ENCODE measurements at regions not wholly inside any gene's neighbourhood (a gene's known extent, or its start where the extent isn't known, plus 50 kb on each side); places are given as distances from the start of the nearest gene placed in this dataset.
A peak's percentile ranks its signal among the peaks of the same experiment; 100 is the strongest.

DNA sequence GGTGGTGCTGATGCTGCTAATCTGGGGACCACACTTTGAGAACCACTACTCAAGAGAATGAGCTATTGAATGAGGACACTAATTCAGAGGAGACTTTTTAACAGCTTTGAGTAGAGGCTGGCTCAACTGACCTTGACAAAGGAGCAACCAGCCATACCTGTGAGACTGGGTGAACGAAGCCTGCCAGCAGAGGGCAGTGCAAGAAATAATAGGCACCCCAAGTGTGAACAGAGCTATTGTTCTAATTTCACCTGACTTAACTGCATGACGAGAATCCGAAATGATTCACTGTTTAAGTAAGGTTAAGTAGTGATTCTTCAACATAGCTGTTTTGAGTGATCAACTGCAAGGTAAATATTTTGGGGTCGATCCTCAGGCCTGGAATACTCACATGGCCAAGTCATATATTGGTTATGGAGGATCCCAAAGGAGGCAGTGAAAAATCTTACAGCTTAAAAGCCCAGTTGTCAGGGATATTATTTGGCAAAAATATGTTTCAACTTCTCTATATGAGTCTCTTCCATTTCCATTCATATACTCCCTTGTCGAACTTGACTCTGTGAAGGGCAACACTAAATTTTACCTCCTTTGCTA, 550.5 kb upstream of the MARCKS start:
- ATAC-seq (peak; percentile 99), DNase-seq (ENCODE audit: low read depth, low spot score) (peak; percentile 56)
- Histone ChIP-seq H3K4me2 (ENCODE audit: low read length) (peak overlapping the region; percentile 30), H3K36me3 (ENCODE audit: control insufficient read depth in 1 of 2, insufficient read depth in 2 of 2, low read length in 2 of 2) (no peaks in the 10 kb centered on the region), H3K27me3 (ENCODE audit: insufficient read depth, low read length) (no peaks in the 10 kb centered on the region), H3K4me1 (ENCODE audit: control insufficient read depth in 1 of 2, insufficient read depth in 2 of 2, low read length in 2 of 2) (peaks cover 0 to 9% of the 10 kb centered on the region in 2 experiments; a peak in 2 of 4 replicates), H3K27ac (ENCODE audit: low read depth, low read length) (no peak overlapping the region), H2AFZ (ENCODE audit: low read depth, low read length, poor library complexity, severe bottlenecking) (peak overlapping the region; percentile 87), H3K4me3 (replicated peaks in 1 of 2; ENCODE audit: low read depth in 1 of 2, low read length in 2 of 2) (no peak overlapping the region), H3K9me3 (ENCODE audit: control insufficient read depth in 1 of 2, insufficient read depth in 1 of 2, low read depth in 1 of 2, low read length in 2 of 2) (no peaks in the 10 kb centered on the region), H3K9me2 (ENCODE audit: insufficient read depth) (no peaks in the 10 kb centered on the region), H4K20me1 (ENCODE audit: insufficient read depth) (no peaks in the 10 kb centered on the region), H3K9ac (ENCODE audit: low read length) (no peak overlapping the region), H3K79me2 (ENCODE audit: insufficient read depth, low read length) (no peaks in the 10 kb centered on the region)
- RAD21 ChIA-PET (ENCODE audit: low non-redundant PET in 1 of 2, low total read pairs in 2 of 2, uncharacterized antibody in 2 of 2, unreplicated experiment in 2 of 2), result interaction anchor here (0.8 to 1.4 kb wide), 5 partner anchors 41 to 573 kb away, joined by 3 to 7 read pairs (median 3); no protein-coding TSS in a partner anchor
- intact Hi-C loops (cut with micrococcal nuclease), result loop anchor here (1.0 to 5.0 kb wide), 3 partner anchors 524 to 573 kb away; no protein-coding TSS in a partner anchor
- CTCF ChIA-PET, result interaction anchor here (0.7 to 3.0 kb wide), 26 partner anchors 9 to 575 kb away, joined by 3 to 17 read pairs (median 4); no protein-coding TSS in a partner anchor
- POLR2A ChIA-PET, result interaction anchor here (0.8 kb wide), 1 partner anchor 28 kb away, joined by 3 read pairs; no protein-coding TSS in a partner anchor
- BruUV-seq (replicated peaks), result no TSS peak
- TF ChIP-seq CBX3 (IDR thresholded peaks at IDR 0.05; ENCODE audit: low read depth) (peak; percentile 74; the same call in 1 of the 2 replicates), SIN3A (IDR thresholded peaks at IDR 0.05; ENCODE audit: low read depth) (no peak), RAD21 (IDR thresholded peaks at IDR 0.05; ENCODE audit: low read depth) (peak; percentile 73), YY1 (IDR thresholded peaks at IDR 0.05; ENCODE audit: extremely low read depth, insufficient replicate concordance, low read depth, low read length) (peak; percentile 31), CEBPB (IDR thresholded peaks at IDR 0.05; ENCODE audit: low read depth) (no peak)
- TF ChIP-seq, protein P1, sequence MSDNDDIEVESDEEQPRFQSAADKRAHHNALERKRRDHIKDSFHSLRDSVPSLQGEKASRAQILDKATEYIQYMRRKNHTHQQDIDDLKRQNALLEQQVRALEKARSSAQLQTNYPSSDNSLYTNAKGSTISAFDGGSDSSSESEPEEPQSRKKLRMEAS (IDR thresholded peaks at IDR 0.05), result peak; percentile 25; the same call in 1 of the 2 replicates
- TF ChIP-seq, protein P2, sequence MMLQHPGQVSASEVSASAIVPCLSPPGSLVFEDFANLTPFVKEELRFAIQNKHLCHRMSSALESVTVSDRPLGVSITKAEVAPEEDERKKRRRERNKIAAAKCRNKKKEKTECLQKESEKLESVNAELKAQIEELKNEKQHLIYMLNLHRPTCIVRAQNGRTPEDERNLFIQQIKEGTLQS (IDR thresholded peaks at IDR 0.05), result no peak
- TF ChIP-seq, protein P3, sequence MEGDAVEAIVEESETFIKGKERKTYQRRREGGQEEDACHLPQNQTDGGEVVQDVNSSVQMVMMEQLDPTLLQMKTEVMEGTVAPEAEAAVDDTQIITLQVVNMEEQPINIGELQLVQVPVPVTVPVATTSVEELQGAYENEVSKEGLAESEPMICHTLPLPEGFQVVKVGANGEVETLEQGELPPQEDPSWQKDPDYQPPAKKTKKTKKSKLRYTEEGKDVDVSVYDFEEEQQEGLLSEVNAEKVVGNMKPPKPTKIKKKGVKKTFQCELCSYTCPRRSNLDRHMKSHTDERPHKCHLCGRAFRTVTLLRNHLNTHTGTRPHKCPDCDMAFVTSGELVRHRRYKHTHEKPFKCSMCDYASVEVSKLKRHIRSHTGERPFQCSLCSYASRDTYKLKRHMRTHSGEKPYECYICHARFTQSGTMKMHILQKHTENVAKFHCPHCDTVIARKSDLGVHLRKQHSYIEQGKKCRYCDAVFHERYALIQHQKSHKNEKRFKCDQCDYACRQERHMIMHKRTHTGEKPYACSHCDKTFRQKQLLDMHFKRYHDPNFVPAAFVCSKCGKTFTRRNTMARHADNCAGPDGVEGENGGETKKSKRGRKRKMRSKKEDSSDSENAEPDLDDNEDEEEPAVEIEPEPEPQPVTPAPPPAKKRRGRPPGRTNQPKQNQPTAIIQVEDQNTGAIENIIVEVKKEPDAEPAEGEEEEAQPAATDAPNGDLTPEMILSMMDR (IDR thresholded peaks at IDR 0.05 in 2 of 3, conservative IDR thresholded peaks at IDR 0.05 in 1 of 3; ENCODE audit: borderline replicate concordance in 1 of 3, insufficient read depth in 1 of 3, low read depth in 2 of 3, low read length in 2 of 3), result peak; percentile 55 to 91 (median 84); a peak in 5 of 6 replicates
- TF ChIP-seq, protein P4, sequence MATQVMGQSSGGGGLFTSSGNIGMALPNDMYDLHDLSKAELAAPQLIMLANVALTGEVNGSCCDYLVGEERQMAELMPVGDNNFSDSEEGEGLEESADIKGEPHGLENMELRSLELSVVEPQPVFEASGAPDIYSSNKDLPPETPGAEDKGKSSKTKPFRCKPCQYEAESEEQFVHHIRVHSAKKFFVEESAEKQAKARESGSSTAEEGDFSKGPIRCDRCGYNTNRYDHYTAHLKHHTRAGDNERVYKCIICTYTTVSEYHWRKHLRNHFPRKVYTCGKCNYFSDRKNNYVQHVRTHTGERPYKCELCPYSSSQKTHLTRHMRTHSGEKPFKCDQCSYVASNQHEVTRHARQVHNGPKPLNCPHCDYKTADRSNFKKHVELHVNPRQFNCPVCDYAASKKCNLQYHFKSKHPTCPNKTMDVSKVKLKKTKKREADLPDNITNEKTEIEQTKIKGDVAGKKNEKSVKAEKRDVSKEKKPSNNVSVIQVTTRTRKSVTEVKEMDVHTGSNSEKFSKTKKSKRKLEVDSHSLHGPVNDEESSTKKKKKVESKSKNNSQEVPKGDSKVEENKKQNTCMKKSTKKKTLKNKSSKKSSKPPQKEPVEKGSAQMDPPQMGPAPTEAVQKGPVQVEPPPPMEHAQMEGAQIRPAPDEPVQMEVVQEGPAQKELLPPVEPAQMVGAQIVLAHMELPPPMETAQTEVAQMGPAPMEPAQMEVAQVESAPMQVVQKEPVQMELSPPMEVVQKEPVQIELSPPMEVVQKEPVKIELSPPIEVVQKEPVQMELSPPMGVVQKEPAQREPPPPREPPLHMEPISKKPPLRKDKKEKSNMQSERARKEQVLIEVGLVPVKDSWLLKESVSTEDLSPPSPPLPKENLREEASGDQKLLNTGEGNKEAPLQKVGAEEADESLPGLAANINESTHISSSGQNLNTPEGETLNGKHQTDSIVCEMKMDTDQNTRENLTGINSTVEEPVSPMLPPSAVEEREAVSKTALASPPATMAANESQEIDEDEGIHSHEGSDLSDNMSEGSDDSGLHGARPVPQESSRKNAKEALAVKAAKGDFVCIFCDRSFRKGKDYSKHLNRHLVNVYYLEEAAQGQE (IDR thresholded peaks at IDR 0.05; ENCODE audit: low read depth), result no peak
